ENCODE measurements at regions not wholly inside any gene's neighbourhood (a gene's known extent, or its start where the extent isn't known, plus 50 kb on each side); places are given as distances from the start of the nearest gene placed in this dataset.

DNA sequence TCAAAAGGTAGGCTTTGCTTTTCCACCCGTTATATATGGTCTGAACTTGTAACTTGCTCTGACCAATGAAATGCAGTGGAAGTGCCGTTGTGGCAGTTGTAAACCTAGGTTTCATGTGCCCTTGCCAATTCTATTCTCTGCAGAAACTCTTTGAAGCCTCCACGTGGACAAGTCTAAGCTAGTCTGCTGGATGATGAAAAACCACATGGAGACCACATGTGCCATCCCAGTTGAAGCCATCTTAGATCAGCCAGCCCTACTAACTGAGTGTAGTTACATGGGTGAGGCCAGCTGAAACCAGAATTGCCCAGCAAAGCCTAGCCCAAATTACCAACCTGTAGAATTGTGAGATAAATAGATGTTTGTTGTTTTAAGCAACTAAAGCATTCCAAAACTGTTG is 183.7 kb upstream of the KCNH8 start:
- TF ChIP-seq, protein P1, sequence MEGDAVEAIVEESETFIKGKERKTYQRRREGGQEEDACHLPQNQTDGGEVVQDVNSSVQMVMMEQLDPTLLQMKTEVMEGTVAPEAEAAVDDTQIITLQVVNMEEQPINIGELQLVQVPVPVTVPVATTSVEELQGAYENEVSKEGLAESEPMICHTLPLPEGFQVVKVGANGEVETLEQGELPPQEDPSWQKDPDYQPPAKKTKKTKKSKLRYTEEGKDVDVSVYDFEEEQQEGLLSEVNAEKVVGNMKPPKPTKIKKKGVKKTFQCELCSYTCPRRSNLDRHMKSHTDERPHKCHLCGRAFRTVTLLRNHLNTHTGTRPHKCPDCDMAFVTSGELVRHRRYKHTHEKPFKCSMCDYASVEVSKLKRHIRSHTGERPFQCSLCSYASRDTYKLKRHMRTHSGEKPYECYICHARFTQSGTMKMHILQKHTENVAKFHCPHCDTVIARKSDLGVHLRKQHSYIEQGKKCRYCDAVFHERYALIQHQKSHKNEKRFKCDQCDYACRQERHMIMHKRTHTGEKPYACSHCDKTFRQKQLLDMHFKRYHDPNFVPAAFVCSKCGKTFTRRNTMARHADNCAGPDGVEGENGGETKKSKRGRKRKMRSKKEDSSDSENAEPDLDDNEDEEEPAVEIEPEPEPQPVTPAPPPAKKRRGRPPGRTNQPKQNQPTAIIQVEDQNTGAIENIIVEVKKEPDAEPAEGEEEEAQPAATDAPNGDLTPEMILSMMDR (IDR thresholded peaks at IDR 0.05): no peak
- TF ChIP-seq POLR2A (IDR thresholded peaks at IDR 0.05): no peak
- Histone ChIP-seq H3K4me3 (no peak overlapping the region), H3K27me3 (no peaks in the 10 kb centered on the region), H3K36me3 (replicated peaks in 1 of 2) (no peaks in the 10 kb centered on the region), H3K4me1 (replicated peaks in 1 of 2) (no peaks in the 10 kb centered on the region), H3K9me3 (replicated peaks in 1 of 3) (no peaks in the 10 kb centered on the region), H3K27ac (no peak overlapping the region)
- no peak for DNase-seq
- intact Hi-C loops (cut with DNase I): no loop called here
- 49 to 69% (median 67%) methylated on average over 3 of the region's 3 CpGs for WGBS, 4 donors

DNA sequence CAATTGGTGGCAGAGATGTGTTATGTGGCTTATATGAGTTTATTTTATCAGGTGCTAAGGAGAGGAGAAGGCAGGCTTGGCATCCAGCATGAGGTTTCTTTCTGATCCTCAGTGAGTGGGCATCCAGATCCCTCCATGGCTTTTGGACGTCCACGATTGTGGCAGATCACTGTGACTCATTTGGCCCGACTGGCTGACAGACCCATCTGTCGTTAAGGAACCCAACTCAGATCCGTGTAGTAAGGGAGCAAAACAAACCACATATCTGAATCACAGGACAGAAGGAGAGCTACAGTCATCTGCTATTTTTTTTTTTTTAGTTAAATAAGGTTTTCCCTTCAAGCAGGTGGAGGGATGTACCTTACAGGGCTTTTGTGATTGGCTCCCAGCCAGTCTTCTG is 197.0 kb upstream of the KCNH8 start:
- Histone ChIP-seq H3K27me3 (no peaks in the 10 kb centered on the region), H3K4me1 (replicated peaks in 1 of 2) (no peaks in the 10 kb centered on the region), H3K9me3 (replicated peaks in 1 of 3) (no peaks in the 10 kb centered on the region), H3K36me3 (replicated peaks in 1 of 2) (no peaks in the 10 kb centered on the region), H3K27ac (no peak overlapping the region), H3K4me3 (no peak overlapping the region)
- 66 to 74% (median 69%) methylated on average over 5 of the region's 5 CpGs for WGBS, 4 donors
- intact Hi-C loops (cut with DNase I): no loop called here
- TF ChIP-seq, protein P1 (IDR thresholded peaks at IDR 0.05): no peak
- no peak for TF ChIP-seq POLR2A (IDR thresholded peaks at IDR 0.05)
- DNase-seq: no peak

DNA sequence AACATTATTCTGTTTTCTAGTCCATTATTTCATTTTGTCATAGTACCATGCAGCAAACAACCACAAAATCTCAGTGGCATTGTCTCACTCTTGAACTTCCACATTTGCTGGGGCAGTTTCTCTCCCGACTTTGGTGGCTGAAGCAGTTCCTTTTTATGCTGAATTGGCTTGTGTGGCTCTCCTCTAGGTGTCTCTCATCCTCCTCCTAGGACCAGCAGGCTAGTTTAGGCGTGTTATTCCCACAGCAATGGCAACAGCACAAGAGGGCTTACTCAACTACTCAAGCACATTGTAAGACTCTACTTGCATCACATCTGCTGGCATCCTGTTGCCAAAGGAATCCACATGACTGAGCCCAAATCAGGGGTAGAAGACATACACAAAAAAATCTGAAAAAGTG is 201.8 kb upstream of the KCNH8 start:
- Histone ChIP-seq H3K4me1 (replicated peaks in 1 of 2) (no peaks in the 10 kb centered on the region), H3K9me3 (replicated peaks in 1 of 3) (no peaks in the 10 kb centered on the region), H3K27ac (no peak overlapping the region), H3K4me3 (no peak overlapping the region), H3K27me3 (no peaks in the 10 kb centered on the region), H3K36me3 (replicated peaks in 1 of 2) (no peaks in the 10 kb centered on the region)
- WGBS, 4 donors: 32 to 42% (median 35%) methylated on average over 2 of the region's 2 CpGs
- DNase-seq: no peak
- intact Hi-C loops (cut with DNase I): no loop called here
- TF ChIP-seq POLR2A (IDR thresholded peaks at IDR 0.05): no peak
- TF ChIP-seq, protein P1 (IDR thresholded peaks at IDR 0.05): no peak

DNA sequence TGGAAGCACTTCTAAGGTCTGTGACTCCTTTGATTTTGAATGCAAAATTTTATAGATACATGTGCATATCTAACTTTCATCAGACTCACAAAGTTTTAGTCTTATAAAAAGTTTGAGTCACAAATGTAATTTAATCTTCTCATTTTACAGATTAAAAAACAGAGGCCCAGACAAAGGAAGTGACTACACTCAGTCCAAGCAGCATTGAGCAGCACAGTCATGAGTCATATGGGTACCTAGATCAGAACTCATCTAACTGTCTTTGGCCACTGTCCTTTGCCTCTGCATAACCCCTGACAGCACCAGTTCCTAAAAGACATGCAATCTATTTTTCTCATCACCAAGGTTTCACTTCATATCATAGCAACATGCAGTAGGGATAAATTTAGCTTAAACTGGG is 210.7 kb upstream of the KCNH8 start:
- intact Hi-C loops (cut with DNase I): no loop called here
- Histone ChIP-seq H3K4me3 (no peak overlapping the region), H3K27me3 (no peaks in the 10 kb centered on the region), H3K36me3 (replicated peaks in 1 of 2) (no peaks in the 10 kb centered on the region), H3K27ac (no peak overlapping the region), H3K9me3 (replicated peaks in 1 of 3) (no peaks in the 10 kb centered on the region), H3K4me1 (replicated peaks in 1 of 2) (no peaks in the 10 kb centered on the region)
- no peak for DNase-seq
- no peak for TF ChIP-seq POLR2A (IDR thresholded peaks at IDR 0.05)
- TF ChIP-seq, protein P1 (IDR thresholded peaks at IDR 0.05): no peak

Measured in adrenal gland (tissue), 9 donors.